ENCODE measurements at regions not wholly inside any gene's neighbourhood (a gene's known extent, or its start where the extent isn't known, plus 50 kb on each side); places are given as distances from the start of the nearest gene placed in this dataset.

- TF ChIP-seq, protein P1, sequence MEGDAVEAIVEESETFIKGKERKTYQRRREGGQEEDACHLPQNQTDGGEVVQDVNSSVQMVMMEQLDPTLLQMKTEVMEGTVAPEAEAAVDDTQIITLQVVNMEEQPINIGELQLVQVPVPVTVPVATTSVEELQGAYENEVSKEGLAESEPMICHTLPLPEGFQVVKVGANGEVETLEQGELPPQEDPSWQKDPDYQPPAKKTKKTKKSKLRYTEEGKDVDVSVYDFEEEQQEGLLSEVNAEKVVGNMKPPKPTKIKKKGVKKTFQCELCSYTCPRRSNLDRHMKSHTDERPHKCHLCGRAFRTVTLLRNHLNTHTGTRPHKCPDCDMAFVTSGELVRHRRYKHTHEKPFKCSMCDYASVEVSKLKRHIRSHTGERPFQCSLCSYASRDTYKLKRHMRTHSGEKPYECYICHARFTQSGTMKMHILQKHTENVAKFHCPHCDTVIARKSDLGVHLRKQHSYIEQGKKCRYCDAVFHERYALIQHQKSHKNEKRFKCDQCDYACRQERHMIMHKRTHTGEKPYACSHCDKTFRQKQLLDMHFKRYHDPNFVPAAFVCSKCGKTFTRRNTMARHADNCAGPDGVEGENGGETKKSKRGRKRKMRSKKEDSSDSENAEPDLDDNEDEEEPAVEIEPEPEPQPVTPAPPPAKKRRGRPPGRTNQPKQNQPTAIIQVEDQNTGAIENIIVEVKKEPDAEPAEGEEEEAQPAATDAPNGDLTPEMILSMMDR (IDR thresholded peaks at IDR 0.05) = no peak
- TF ChIP-seq POLR2AphosphoS5 (IDR thresholded peaks at IDR 0.05) (no peak), EP300 (IDR thresholded peaks at IDR 0.05) (no peak)
Observed at GRCh38 chr1:65045022-65045817, 78.9 kb upstream of the JAK1 start.

Measured in sigmoid colon (tissue), 4 donors.